ENCODE measurements at regions not wholly inside any gene's neighbourhood (a gene's known extent, or its start where the extent isn't known, plus 50 kb on each side); places are given as distances from the start of the nearest gene placed in this dataset.

DNA sequence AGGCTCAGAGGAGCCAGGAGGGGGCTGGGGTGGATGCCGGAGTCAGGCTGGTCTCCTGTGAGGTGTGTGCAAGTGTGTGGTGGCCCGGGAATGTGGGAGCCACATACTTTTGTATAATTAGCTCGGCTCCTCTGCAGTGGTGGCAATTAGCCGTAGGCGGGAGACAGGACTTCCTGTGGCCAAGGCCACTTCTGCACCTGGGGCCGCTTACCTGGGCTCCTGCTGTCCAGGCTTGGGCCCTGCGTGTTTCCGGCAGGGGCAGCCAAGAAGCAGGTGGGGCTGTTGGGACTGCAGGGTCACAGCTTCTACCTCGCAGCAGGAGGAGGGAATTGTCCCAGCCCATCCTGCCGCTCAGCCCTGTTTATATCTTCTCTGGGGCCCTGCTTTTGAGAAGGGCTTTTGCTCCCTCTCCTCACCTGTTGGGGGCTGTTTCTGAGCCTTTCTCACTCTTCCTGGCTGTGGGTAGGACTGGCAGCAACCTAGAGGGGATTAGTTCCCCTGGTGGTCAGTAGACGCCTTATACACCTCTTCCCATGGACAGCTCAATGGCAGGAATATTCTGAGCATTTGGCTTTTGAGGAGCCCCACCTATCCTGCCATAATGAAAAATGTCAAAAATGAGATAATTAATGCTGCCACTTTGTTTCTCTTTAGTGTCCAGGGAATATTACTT lies 145.4 kb upstream of the PITX1 start (continued):
- TF ChIP-seq, protein P1, sequence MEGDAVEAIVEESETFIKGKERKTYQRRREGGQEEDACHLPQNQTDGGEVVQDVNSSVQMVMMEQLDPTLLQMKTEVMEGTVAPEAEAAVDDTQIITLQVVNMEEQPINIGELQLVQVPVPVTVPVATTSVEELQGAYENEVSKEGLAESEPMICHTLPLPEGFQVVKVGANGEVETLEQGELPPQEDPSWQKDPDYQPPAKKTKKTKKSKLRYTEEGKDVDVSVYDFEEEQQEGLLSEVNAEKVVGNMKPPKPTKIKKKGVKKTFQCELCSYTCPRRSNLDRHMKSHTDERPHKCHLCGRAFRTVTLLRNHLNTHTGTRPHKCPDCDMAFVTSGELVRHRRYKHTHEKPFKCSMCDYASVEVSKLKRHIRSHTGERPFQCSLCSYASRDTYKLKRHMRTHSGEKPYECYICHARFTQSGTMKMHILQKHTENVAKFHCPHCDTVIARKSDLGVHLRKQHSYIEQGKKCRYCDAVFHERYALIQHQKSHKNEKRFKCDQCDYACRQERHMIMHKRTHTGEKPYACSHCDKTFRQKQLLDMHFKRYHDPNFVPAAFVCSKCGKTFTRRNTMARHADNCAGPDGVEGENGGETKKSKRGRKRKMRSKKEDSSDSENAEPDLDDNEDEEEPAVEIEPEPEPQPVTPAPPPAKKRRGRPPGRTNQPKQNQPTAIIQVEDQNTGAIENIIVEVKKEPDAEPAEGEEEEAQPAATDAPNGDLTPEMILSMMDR (CRISPR knock-in tag; IDR thresholded peaks at IDR 0.05): 0 out of 2 replicates have a peak, but pooled peaks have one; percentile 9

GRCh38 chr5:135178476-135179155 lies 144.6 kb upstream of the PITX1 start:
- ATAC-seq: peak; percentile 10; the same call in 2 of the 3 replicates

More at GRCh38 chr5:135178476-135179155, 144.6 kb upstream of the PITX1 start:
- Histone ChIP-seq H3K9me3 (ENCODE audit: low read length) (no peaks in the 10 kb centered on the region), H3K36me3 (replicated peaks in 1 of 2; ENCODE audit: control insufficient read depth in 1 of 2, insufficient read depth in 2 of 2, low read length in 2 of 2) (no peaks in the 10 kb centered on the region), H3K4me3 (replicated peaks in 1 of 3; ENCODE audit: insufficient read depth in 1 of 3, low read depth in 2 of 3, low read length in 3 of 3) (no peak overlapping the region), H2AFZ (ENCODE audit: low read length) (no peak overlapping the region), H3K27ac (ENCODE audit: extremely low read length, insufficient read depth, low read length) (no peak overlapping the region), H4K20me1 (ENCODE audit: insufficient read depth, low read length) (no peaks in the 10 kb centered on the region), H3K4me1 (ENCODE audit: insufficient read depth, low read length) (peaks cover 20% of the 10 kb centered on the region), H3K9ac (ENCODE audit: insufficient read depth, low read depth, low read length) (no peak overlapping the region), H3K79me2 (ENCODE audit: insufficient read depth, low read length) (no peaks in the 10 kb centered on the region), H3K27me3 (ENCODE audit: control insufficient read depth in 1 of 2, insufficient read depth in 2 of 2, low read length in 2 of 2) (no peaks in the 10 kb centered on the region), H3K4me2 (ENCODE audit: low read depth, low read length) (peak overlapping the region; percentile 48; the same call in 1 of the 2 replicates)
- in situ Hi-C loops (cut with HindIII; ENCODE audit: extremely low pct_ligation_motif_present, low pct_unique_long_range_greater_than_20kb): no loop called here
- no peak for DNase-seq (ENCODE audit: low spot score)
- 62% methylated on average over 14 of the region's 14 CpGs for WGBS (ENCODE audit: low lambda C conversion rate)
- no TSS peak for BruUV-seq (replicated peaks)
- intact Hi-C loops (cut with micrococcal nuclease; ENCODE audit: unreplicated experiment): no loop called here
- no peak for FAIRE-seq
- ChIA-PET POLR2A (interaction anchor here (1.6 kb wide), 1 partner anchor 21 kb away, joined by 4 read pairs; no protein-coding TSS in a partner anchor), CTCF (ENCODE audit: low intra/inter-chr PET ratio, low total read pairs) (no interaction called here)
- no peak for TF ChIP-seq ZBTB21 (CRISPR knock-in tag; IDR thresholded peaks at IDR 0.05)
- TF ChIP-seq FOXC1 (CRISPR knock-in tag; IDR thresholded peaks at IDR 0.05; ENCODE audit: borderline replicate concordance): no peak
- no peak for TF ChIP-seq CREB1 (IDR thresholded peaks at IDR 0.05)
- no peak for TF ChIP-seq CREB1 (CRISPR knock-in tag; IDR thresholded peaks at IDR 0.05)
- no peak for TF ChIP-seq NFIB (CRISPR knock-in tag; IDR thresholded peaks at IDR 0.05; ENCODE audit: borderline replicate concordance)
- TF ChIP-seq, protein P2, sequence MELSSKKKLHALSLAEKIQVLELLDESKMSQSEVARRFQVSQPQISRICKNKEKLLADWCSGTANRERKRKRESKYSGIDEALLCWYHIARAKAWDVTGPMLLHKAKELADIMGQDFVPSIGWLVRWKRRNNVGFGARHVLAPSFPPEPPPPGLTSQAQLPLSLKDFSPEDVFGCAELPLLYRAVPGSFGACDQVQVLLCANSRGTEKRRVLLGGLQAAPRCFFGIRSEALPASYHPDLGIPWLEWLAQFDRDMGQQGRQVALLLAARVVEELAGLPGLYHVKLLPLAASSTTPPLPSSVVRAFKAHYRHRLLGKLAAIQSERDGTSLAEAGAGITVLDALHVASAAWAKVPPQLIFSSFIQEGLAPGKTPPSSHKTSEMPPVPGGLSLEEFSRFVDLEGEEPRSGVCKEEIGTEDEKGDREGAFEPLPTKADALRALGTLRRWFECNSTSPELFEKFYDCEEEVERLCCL (CRISPR knock-in tag; IDR thresholded peaks at IDR 0.05; ENCODE audit: borderline replicate concordance): no peak
- no peak for TF ChIP-seq CENPT (CRISPR knock-in tag; IDR thresholded peaks at IDR 0.05; ENCODE audit: low read depth)
- TF ChIP-seq SP140L (CRISPR knock-in tag; IDR thresholded peaks at IDR 0.05; ENCODE audit: borderline replicate concordance): no peak
- no peak for TF ChIP-seq ZNF598 (CRISPR knock-in tag; IDR thresholded peaks at IDR 0.05; ENCODE audit: borderline replicate concordance)
- no peak for TF ChIP-seq ZNF274 (CRISPR knock-in tag; IDR thresholded peaks at IDR 0.05)

All from HepG2 (cell line).